MM.1S (cell line): ENCODE measurements at regions not wholly inside any gene's neighbourhood (a gene's known extent, or its start where the extent isn't known, plus 50 kb on each side); places are given as distances from the start of the nearest gene placed in this dataset.

Experiments
- EZH2 ChIP-seq: fragments of 300-600 bp; sonication (generic); optimal IDR thresholded peaks from 2 replicates; pipeline ENCODE3; 2017; ENCODE audit warnings: low read depth, mild to moderate bottlenecking, antibody characterized with exemption, low read length, mixed read lengths
- EZH2phosphoT487 ChIP-seq: fragments of 300-600 bp; sonication (generic); IDR thresholded peaks from 2 replicates; pipeline ENCODE4 v1.6.1; 2018; ENCODE audit warnings: antibody characterized with exemption, low read length
- TF ChIP-seq, protein P1 (sequence below): fragments of 300-600 bp; sonication (generic); IDR thresholded peaks from 2 replicates; pipeline ENCODE4 v1.5.1; 2016; ENCODE audit warnings: antibody characterized with exemption, low read length, mixed read lengths

DNA sequence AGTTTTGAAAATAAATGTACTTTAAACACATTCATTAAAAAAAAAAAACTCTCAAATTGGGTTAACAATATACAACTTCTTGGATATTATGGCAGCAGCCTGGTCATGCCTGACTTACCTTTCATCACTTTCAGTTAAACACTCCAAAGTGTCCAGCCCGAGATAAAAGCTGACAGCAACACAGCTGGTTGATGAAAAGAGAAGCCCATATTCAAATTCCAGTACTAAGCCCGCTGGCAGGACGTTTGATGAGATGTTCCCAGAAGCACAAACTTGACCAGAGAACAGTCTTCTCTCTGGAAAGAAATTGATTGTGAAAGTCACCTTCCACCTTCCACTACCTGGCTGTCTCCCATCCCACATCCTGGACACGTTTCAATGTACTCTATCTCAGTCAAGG is 586.3 kb downstream of the TDRD15 start:
- TF ChIP-seq, protein P1, sequence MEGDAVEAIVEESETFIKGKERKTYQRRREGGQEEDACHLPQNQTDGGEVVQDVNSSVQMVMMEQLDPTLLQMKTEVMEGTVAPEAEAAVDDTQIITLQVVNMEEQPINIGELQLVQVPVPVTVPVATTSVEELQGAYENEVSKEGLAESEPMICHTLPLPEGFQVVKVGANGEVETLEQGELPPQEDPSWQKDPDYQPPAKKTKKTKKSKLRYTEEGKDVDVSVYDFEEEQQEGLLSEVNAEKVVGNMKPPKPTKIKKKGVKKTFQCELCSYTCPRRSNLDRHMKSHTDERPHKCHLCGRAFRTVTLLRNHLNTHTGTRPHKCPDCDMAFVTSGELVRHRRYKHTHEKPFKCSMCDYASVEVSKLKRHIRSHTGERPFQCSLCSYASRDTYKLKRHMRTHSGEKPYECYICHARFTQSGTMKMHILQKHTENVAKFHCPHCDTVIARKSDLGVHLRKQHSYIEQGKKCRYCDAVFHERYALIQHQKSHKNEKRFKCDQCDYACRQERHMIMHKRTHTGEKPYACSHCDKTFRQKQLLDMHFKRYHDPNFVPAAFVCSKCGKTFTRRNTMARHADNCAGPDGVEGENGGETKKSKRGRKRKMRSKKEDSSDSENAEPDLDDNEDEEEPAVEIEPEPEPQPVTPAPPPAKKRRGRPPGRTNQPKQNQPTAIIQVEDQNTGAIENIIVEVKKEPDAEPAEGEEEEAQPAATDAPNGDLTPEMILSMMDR: no peak
- TF ChIP-seq EZH2 (no peak), EZH2phosphoT487 (no peak)
